Mesenchymal stem cell (in vitro differentiated cells and primary cell): ENCODE measurements at regions not wholly inside any gene's neighbourhood (a gene's known extent, or its start where the extent isn't known, plus 50 kb on each side); places are given as distances from the start of the nearest gene placed in this dataset.

Experiments
- DNase-seq: peaks from one replicate; pipeline ENCODE4 v3.0.0-alpha.2; 2013
- H2AFZ ChIP-seq: one replicate; pipeline ENCODE4 v1.6.1; 2013; ENCODE audit warnings: low read depth, mild to moderate bottlenecking, control low read depth, inconsistent platforms, low read length, moderate library complexity
- H2AK5ac ChIP-seq: 2 replicates; pipeline ENCODE4 v1.6.1; 2013; ENCODE audit warnings: low read length, moderate library complexity, mild to moderate bottlenecking, inconsistent platforms; ENCODE audit not compliant: severe bottlenecking
- H2BK120ac ChIP-seq: one replicate; pipeline ENCODE4 v1.6.1; 2013; ENCODE audit warnings: low read depth, mild to moderate bottlenecking, inconsistent platforms, low read length, moderate library complexity
- H2BK12ac ChIP-seq, 2 experiments: one replicate each; pipeline ENCODE4 v1.6.1; 2013; ENCODE audit warnings: inconsistent platforms in 2 of 2, low read length in 2 of 2, mild to moderate bottlenecking in 2 of 2, moderate library complexity in 2 of 2, control low read depth in 1 of 2
- H2BK15ac ChIP-seq: one replicate; pipeline ENCODE4 v1.6.1; 2013; ENCODE audit warnings: mild to moderate bottlenecking, low read depth, inconsistent platforms; ENCODE audit not compliant: poor library complexity, severe bottlenecking
- H2BK5ac ChIP-seq: 2 replicates; pipeline ENCODE4 v1.6.1; 2013; ENCODE audit warnings: low read depth, mild to moderate bottlenecking, low read length, control low read depth, inconsistent platforms; ENCODE audit not compliant: poor library complexity, severe bottlenecking
- H3K14ac ChIP-seq, 2 experiments: one replicate each; pipeline ENCODE4 v1.6.1; 2013; ENCODE audit warnings: inconsistent platforms in 2 of 2, low read length in 2 of 2, control low read depth in 1 of 2, mild to moderate bottlenecking in 1 of 2, moderate library complexity in 1 of 2
- H3K18ac ChIP-seq, 2 experiments: one replicate each; pipeline ENCODE4 v1.6.1; 2013; ENCODE audit warnings: inconsistent platforms in 2 of 2, low read length in 2 of 2, control low read depth in 1 of 2, low read depth in 1 of 2, mild to moderate bottlenecking in 1 of 2
- H3K23ac ChIP-seq, 2 experiments: one replicate each; pipeline ENCODE4 v1.6.1; 2013; ENCODE audit warnings: inconsistent platforms in 2 of 2, low read length in 2 of 2, mild to moderate bottlenecking in 2 of 2, moderate library complexity in 2 of 2, control low read depth in 1 of 2
- H3K27ac ChIP-seq: 2 replicates; pipeline ENCODE4 v1.5.1; 2013; ENCODE audit warnings: mild to moderate bottlenecking, moderate library complexity, low read length, control low read depth, inconsistent platforms; ENCODE audit not compliant: poor library complexity, severe bottlenecking
- H3K27me3 ChIP-seq, 2 experiments: 2 replicates each; pipeline versions ENCODE4 v1.6.1 to v1.7.0; 2013; ENCODE audit warnings: low read length in 2 of 2, mild to moderate bottlenecking in 2 of 2, moderate library complexity in 2 of 2, control low read depth in 1 of 2, inconsistent platforms in 1 of 2; ENCODE audit not compliant: control insufficient read depth in 1 of 2, insufficient read depth in 1 of 2
- H3K36me3 ChIP-seq, 2 experiments: 2 replicates each; pipeline versions ENCODE4 v1.6.1 to v1.7.0; 2013; ENCODE audit warnings: low read length in 2 of 2, control low read depth in 1 of 2, inconsistent platforms in 1 of 2, low read depth in 1 of 2, mild to moderate bottlenecking in 1 of 2; ENCODE audit not compliant: insufficient read depth in 2 of 2, control insufficient read depth in 1 of 2
- H3K4ac ChIP-seq, 2 experiments: one replicate each; pipeline ENCODE4 v1.6.1; 2013; ENCODE audit warnings: inconsistent platforms in 2 of 2, low read length in 2 of 2, mild to moderate bottlenecking in 2 of 2, moderate library complexity in 2 of 2, control low read depth in 1 of 2, low read depth in 1 of 2
- H3K4me1 ChIP-seq: 2 replicates; pipeline ENCODE4 v1.6.1; 2013; ENCODE audit warnings: low read depth, low read length, control low read depth; ENCODE audit not compliant: control insufficient read depth, insufficient read depth
- H3K4me2 ChIP-seq: 2 replicates; pipeline ENCODE4 v1.6.1; 2013; ENCODE audit warnings: low read length, mild to moderate bottlenecking, inconsistent platforms; ENCODE audit not compliant: poor library complexity, severe bottlenecking
- H3K4me3 ChIP-seq, 2 experiments: 2 replicates each; pipeline versions ENCODE4 v1.5.1 to v1.7.0; 2013; ENCODE audit warnings: low read length in 2 of 2, mild to moderate bottlenecking in 2 of 2, control low read depth in 1 of 2, low read depth in 1 of 2; ENCODE audit not compliant: insufficient read depth in 1 of 2
- H3K79me1 ChIP-seq: replicated peaks from 2 replicates; pipeline ENCODE4 v1.6.1; 2013; ENCODE audit warnings: mild to moderate bottlenecking, control low read depth, low read length, inconsistent platforms; ENCODE audit not compliant: poor library complexity, severe bottlenecking
- H3K9ac ChIP-seq: 2 replicates; pipeline ENCODE4 v1.7.0; 2013; ENCODE audit warnings: mild to moderate bottlenecking, low read length, moderate library complexity
- H3K9me3 ChIP-seq: 2 replicates; pipeline ENCODE4 v1.7.0; 2013; ENCODE audit warnings: mild to moderate bottlenecking, low read length; ENCODE audit not compliant: control insufficient read depth
- H4K8ac ChIP-seq: one replicate; pipeline ENCODE4 v1.6.1; 2013; ENCODE audit warnings: inconsistent platforms, mild to moderate bottlenecking, low read length, moderate library complexity
- H4K91ac ChIP-seq: one replicate; pipeline ENCODE4 v1.6.1; 2013; ENCODE audit warnings: mild to moderate bottlenecking, low read length, inconsistent platforms
- WGBS: methylation state at CpG from one replicate; pipeline ENCODE4 v1.1.7; 2013; ENCODE audit warnings: mixed read lengths; 5-methylcytosine and 5-hydroxymethylcytosine counted together

DNA sequence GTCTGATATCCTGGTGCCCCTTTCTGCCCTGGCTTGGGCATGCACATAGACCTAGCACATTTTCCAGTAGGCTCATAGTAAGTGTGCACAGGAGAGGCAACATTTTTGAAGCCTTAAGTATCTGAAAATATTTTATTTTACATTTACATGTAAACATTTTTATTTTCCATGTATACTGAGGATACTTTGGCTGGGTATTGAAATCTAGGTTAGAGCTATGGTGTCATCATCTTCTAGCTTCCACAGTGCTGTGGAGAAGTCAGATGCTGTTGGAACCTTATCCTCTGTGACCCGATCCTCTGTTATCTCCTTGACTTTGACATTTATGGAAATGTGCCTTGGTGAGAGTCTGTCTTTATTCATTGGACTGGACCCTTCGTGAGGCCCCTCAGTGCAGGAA, 74.1 kb downstream of the PLXNA1 start:
- Histone ChIP-seq H3K4me2 (no peak overlapping the region), H4K91ac (no peak overlapping the region), H2BK5ac (no peak overlapping the region), H2AFZ (no peak overlapping the region), H3K27ac (no peak overlapping the region), H4K8ac (no peak overlapping the region), H3K4ac (no peak overlapping the region), H2BK15ac (no peak overlapping the region), H3K9me3 (peaks cover 11% of the 10 kb centered on the region), H2AK5ac (no peak overlapping the region), H3K27me3 (peaks cover 14 to 17% of the 10 kb centered on the region in 2 experiments), H3K79me1 (no peaks in the 10 kb centered on the region), H3K9ac (no peak overlapping the region), H3K4me3 (no peak overlapping the region), H3K18ac (no peak overlapping the region), H2BK120ac (no peak overlapping the region), H3K14ac (no peak overlapping the region), H3K4me1 (peaks cover 1% of the 10 kb centered on the region), H3K36me3 (no peaks in the 10 kb centered on the region), H2BK12ac (no peak overlapping the region), H3K23ac (no peak overlapping the region)
- DNase-seq, result no peak
- WGBS, result 77% methylated on average over 2 of the region's 2 CpGs

- H3K18ac ChIP-seq, result no peak overlapping the region
- no peak overlapping the region for H3K4ac ChIP-seq
- DNase-seq, result no peak
- H2AFZ ChIP-seq, result no peak overlapping the region
- H3K79me1 ChIP-seq, result no peaks in the 10 kb centered on the region
- no peak overlapping the region for H2BK12ac ChIP-seq
- H3K9me3 ChIP-seq, result peaks cover 11% of the 10 kb centered on the region
- no peak overlapping the region for H3K23ac ChIP-seq
- H4K91ac ChIP-seq, result no peak overlapping the region
- no peak overlapping the region for H3K27ac ChIP-seq
- no peak overlapping the region for H2BK15ac ChIP-seq
- peaks cover 0 to 11% of the 10 kb centered on the region in 2 experiments for H3K27me3 ChIP-seq
- H3K4me1 ChIP-seq, result no peaks in the 10 kb centered on the region
- H3K36me3 ChIP-seq, result no peaks in the 10 kb centered on the region
- 76% methylated on average over 4 of the region's 4 CpGs for WGBS
- no peak overlapping the region for H3K4me2 ChIP-seq
- no peak overlapping the region for H3K14ac ChIP-seq
- H2BK5ac ChIP-seq, result no peak overlapping the region
- no peak overlapping the region for H3K4me3 ChIP-seq
- no peak overlapping the region for H2BK120ac ChIP-seq
- H3K9ac ChIP-seq, result peak overlapping the region; percentile 19
- no peak overlapping the region for H2AK5ac ChIP-seq
- no peak overlapping the region for H4K8ac ChIP-seq
Observed at GRCh38 chr3:127059072-127059471, 76.2 kb downstream of the PLXNA1 start.

DNA sequence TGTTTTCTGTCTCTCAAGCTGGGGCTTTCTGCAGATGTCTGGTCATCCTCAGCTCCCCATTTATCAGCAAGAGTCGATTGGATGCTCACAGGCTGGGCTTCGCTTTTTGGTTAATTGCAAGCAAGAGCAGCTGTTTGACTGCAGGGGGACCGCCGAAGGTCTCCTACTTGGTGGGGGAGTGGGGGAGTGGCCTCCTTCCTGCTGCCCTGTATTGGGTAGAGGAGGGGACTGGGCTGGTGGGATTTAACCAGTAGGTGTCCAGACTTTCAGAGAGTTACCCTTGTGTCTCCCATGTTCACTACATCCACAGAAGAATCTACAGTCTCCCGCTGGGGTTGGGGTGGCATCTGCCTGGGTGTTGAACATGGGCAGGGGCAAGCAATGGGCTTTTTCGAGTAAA, 78.7 kb downstream of the PLXNA1 start:
- Histone ChIP-seq H3K4me3 (no peak overlapping the region), H3K9ac (no peak overlapping the region), H3K9me3 (peaks cover 10% of the 10 kb centered on the region), H3K4me2 (no peak overlapping the region), H4K91ac (no peak overlapping the region), H3K36me3 (no peaks in the 10 kb centered on the region), H3K23ac (no peak overlapping the region), H3K4ac (no peak overlapping the region), H4K8ac (no peak overlapping the region), H2BK5ac (no peak overlapping the region), H2AK5ac (no peak overlapping the region), H3K14ac (no peak overlapping the region), H2BK15ac (no peak overlapping the region), H3K27me3 (peaks cover 0 to 11% of the 10 kb centered on the region in 2 experiments), H3K18ac (no peak overlapping the region), H2AFZ (no peak overlapping the region), H3K27ac (no peak overlapping the region), H3K79me1 (no peaks in the 10 kb centered on the region), H2BK12ac (no peak overlapping the region), H3K4me1 (no peaks in the 10 kb centered on the region), H2BK120ac (no peak overlapping the region)
- 45% methylated on average over 6 of the region's 6 CpGs for WGBS
- DNase-seq, result no peak

GRCh38 chr3:127062926-127063325, 80.0 kb downstream of the PLXNA1 start:
- Histone ChIP-seq H3K14ac (no peak overlapping the region), H3K36me3 (no peaks in the 10 kb centered on the region), H3K79me1 (no peaks in the 10 kb centered on the region), H2BK120ac (no peak overlapping the region), H2BK12ac (no peak overlapping the region), H4K8ac (no peak overlapping the region), H3K27me3 (peaks cover 0 to 11% of the 10 kb centered on the region in 2 experiments), H3K4me2 (no peak overlapping the region), H3K9ac (no peak overlapping the region), H4K91ac (no peak overlapping the region), H3K4me1 (no peaks in the 10 kb centered on the region), H2BK15ac (no peak overlapping the region), H3K4me3 (no peak overlapping the region), H3K23ac (no peak overlapping the region), H3K9me3 (no peaks in the 10 kb centered on the region), H3K27ac (no peak overlapping the region), H3K4ac (no peak overlapping the region), H3K18ac (no peak overlapping the region), H2AFZ (no peak overlapping the region), H2AK5ac (no peak overlapping the region), H2BK5ac (no peak overlapping the region)
- DNase-seq, result no peak
- 88% methylated on average over 13 of the region's 13 CpGs for WGBS
